ENCODE measurements at regions not wholly inside any gene's neighbourhood (a gene's known extent, or its start where the extent isn't known, plus 50 kb on each side); places are given as distances from the start of the nearest gene placed in this dataset.

GRCh38 chr1:81183553-81183952 is 617.2 kb upstream of the ADGRL2 start:
- TF ChIP-seq CTCF (IDR thresholded peaks at IDR 0.05) (no peak), POLR2AphosphoS5 (IDR thresholded peaks at IDR 0.05) (no peak)
